ENCODE measurements at regions not wholly inside any gene's neighbourhood (a gene's known extent, or its start where the extent isn't known, plus 50 kb on each side); places are given as distances from the start of the nearest gene placed in this dataset.

GRCh38 chr11:97815667-97816066 lies 1205.1 kb upstream of the CNTN5 start:
- no peaks in the 10 kb centered on the region for H3K4me1 Mint-ChIP-seq
- Histone ChIP-seq H3K27me3 (ENCODE audit: insufficient read depth, low read length) (no peaks in the 10 kb centered on the region), H3K4me1 (ENCODE audit: insufficient read depth, low read length) (no peaks in the 10 kb centered on the region), H2AFZ (ENCODE audit: low read length) (no peak overlapping the region), H4K8ac (replicated peaks; ENCODE audit: insufficient read length, low read depth, low read length) (no peak overlapping the region), H2AK5ac (ENCODE audit: insufficient read length, low read length) (no peak overlapping the region), H4K20me1 (ENCODE audit: control insufficient read depth, insufficient read depth, insufficient read length) (no peaks in the 10 kb centered on the region), H3K14ac (ENCODE audit: insufficient read depth, low read length) (no peak overlapping the region), H3K79me1 (ENCODE audit: insufficient read depth, low read depth, low read length, poor library complexity, severe bottlenecking) (no peaks in the 10 kb centered on the region), H2BK5ac (ENCODE audit: insufficient read length, low read length) (no peak overlapping the region), H3T11ph (ENCODE audit: low read length) (no peak overlapping the region), H3K27ac (ENCODE audit: insufficient read length, low read depth, low read length) (no peak overlapping the region), H3K79me2 (ENCODE audit: insufficient read depth, low read length) (no peaks in the 10 kb centered on the region), H2BK12ac (ENCODE audit: insufficient read length, low read depth, low read length) (no peak overlapping the region), H2BK20ac (ENCODE audit: low read depth, low read length, poor library complexity, severe bottlenecking) (no peak overlapping the region), H3K23me2 (ENCODE audit: insufficient read length, low read depth, low read length, poor library complexity, severe bottlenecking) (no peaks in the 10 kb centered on the region), H3K56ac (ENCODE audit: insufficient read length, low read depth, low read length) (no peak overlapping the region), H2BK120ac (ENCODE audit: low read depth, low read length, poor library complexity, severe bottlenecking) (no peak overlapping the region), H3K4ac (ENCODE audit: low read depth, low read length) (no peak overlapping the region), H3K9ac (ENCODE audit: extremely low read depth, insufficient read length, low read length) (no peak overlapping the region), H3K18ac (ENCODE audit: insufficient read length, low read depth, low read length) (no peak overlapping the region), H3K4me2 (ENCODE audit: insufficient read depth, insufficient read length, low read length) (no peak overlapping the region), H4K91ac (ENCODE audit: insufficient read length, low read depth, low read length) (no peak overlapping the region), H2BK15ac (ENCODE audit: low read depth, low read length) (no peak overlapping the region), H3K23ac (ENCODE audit: insufficient read length, low read depth, low read length) (no peak overlapping the region), H3K9me3 (ENCODE audit: control insufficient read depth, low read depth, low read length) (no peaks in the 10 kb centered on the region), H4K5ac (ENCODE audit: insufficient read length, low read depth, low read length) (no peak overlapping the region)
- H3K4me3 Mint-ChIP-seq: no peak overlapping the region
- peaks cover 0 to 2% (median 0%) of the 10 kb centered on the region in 3 experiments; a peak in 3 of 7 replicates for H3K36me3 Mint-ChIP-seq (ENCODE audit: insufficient read depth in 1 of 3, low read depth in 3 of 3)
- no peak overlapping the region for H3K27ac Mint-ChIP-seq
- DNase-seq: no peak
- no CpG with 5 or more reads among the region's 1 CpG for WGBS (ENCODE audit: extremely low coverage, insufficient read length, low lambda C conversion rate)
- H3K9me3 Mint-ChIP-seq: peaks cover 0 to 3% of the 10 kb centered on the region in 2 experiments; a peak in 1 of 5 replicates
- no peak for TF ChIP-seq CTCF (conservative IDR thresholded peaks at IDR 0.05)
- H3K27me3 Mint-ChIP-seq (ENCODE audit: low read depth): no peaks in the 10 kb centered on the region
